HepG2 (cell line): ENCODE measurements at regions not wholly inside any gene's neighbourhood (a gene's known extent, or its start where the extent isn't known, plus 50 kb on each side); places are given as distances from the start of the nearest gene placed in this dataset.

ENCODE experiments used
- BRCA1 ChIP-seq: sonication (generic); formaldehyde crosslinking; IDR thresholded peaks from 2 replicates; pipeline ENCODE4 v1.4.0; 2020; ENCODE audit warnings: missing genetic modification reagents
- CHCHD3 ChIP-seq: sonication (generic); formaldehyde crosslinking; IDR thresholded peaks from 2 replicates; pipeline ENCODE4 v1.8.0; 2022; ENCODE audit warnings: mild to moderate bottlenecking, missing genetic modification reagents, moderate library complexity
- HDAC2 ChIP-seq: sonication (generic); formaldehyde crosslinking; IDR thresholded peaks from 2 replicates; pipeline ENCODE4 v1.4.0; 2020; ENCODE audit warnings: missing genetic modification reagents
- NPAS2 ChIP-seq: sonication (generic); formaldehyde crosslinking; IDR thresholded peaks from 2 replicates; pipeline ENCODE4 v1.8.0; 2022; ENCODE audit warnings: mild to moderate bottlenecking, missing genetic modification reagents, borderline replicate concordance
- POLR2AphosphoS5 ChIP-seq: IDR thresholded peaks from 2 replicates; pipeline ENCODE4 v1.6.1; 2012; ENCODE audit warnings: low read depth, low read length
- SNRNP70 ChIP-seq: fragments of 200-400 bp; formaldehyde crosslinking; IDR thresholded peaks from 2 replicates; pipeline ENCODE4 v1.6.1; 2017; ENCODE audit warnings: mild to moderate bottlenecking, low read depth, low read length, moderate library complexity
- YEATS2 ChIP-seq: sonication (generic); formaldehyde crosslinking; IDR thresholded peaks from 2 replicates; pipeline ENCODE4 v1.4.0; 2020; ENCODE audit warnings: missing genetic modification reagents, borderline replicate concordance
- TF ChIP-seq, protein P1 (sequence below): sonication (generic); formaldehyde crosslinking; IDR thresholded peaks from 2 replicates; pipeline ENCODE4 v1.5.0; 2020; ENCODE audit warnings: mild to moderate bottlenecking, missing genetic modification reagents, moderate library complexity
- TF ChIP-seq, protein P2 (sequence below): sonication (generic); formaldehyde crosslinking; IDR thresholded peaks from 2 replicates; pipeline ENCODE4 v1.5.1; 2020; ENCODE audit warnings: mild to moderate bottlenecking, moderate library complexity, missing genetic modification reagents

DNA sequence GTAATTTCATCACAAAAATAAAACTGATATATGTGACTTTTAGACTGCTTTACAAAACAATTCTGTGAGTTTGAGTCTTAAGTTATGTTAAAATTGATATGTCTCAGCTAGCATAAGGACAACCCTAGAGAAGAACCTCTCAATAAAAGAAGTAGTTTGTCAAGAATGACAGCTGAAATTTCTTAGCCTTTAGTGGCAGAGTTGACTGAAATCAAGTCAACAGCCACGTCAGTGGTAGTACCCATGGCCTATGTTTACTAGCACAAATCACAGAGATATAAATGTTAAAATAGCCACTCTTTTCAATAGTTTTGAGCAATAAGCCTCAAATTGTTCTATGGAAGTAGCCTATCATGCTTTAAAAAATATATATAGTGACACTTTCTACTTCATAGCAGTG lies 138.9 kb upstream of the FERD3L start:
- TF ChIP-seq NPAS2 (CRISPR knock-in tag) (no peak), HDAC2 (no peak), POLR2AphosphoS5 (no peak), CHCHD3 (no peak), BRCA1 (CRISPR knock-in tag) (no peak), SNRNP70 (no peak), YEATS2 (CRISPR knock-in tag) (no peak)
- TF ChIP-seq, protein P1, sequence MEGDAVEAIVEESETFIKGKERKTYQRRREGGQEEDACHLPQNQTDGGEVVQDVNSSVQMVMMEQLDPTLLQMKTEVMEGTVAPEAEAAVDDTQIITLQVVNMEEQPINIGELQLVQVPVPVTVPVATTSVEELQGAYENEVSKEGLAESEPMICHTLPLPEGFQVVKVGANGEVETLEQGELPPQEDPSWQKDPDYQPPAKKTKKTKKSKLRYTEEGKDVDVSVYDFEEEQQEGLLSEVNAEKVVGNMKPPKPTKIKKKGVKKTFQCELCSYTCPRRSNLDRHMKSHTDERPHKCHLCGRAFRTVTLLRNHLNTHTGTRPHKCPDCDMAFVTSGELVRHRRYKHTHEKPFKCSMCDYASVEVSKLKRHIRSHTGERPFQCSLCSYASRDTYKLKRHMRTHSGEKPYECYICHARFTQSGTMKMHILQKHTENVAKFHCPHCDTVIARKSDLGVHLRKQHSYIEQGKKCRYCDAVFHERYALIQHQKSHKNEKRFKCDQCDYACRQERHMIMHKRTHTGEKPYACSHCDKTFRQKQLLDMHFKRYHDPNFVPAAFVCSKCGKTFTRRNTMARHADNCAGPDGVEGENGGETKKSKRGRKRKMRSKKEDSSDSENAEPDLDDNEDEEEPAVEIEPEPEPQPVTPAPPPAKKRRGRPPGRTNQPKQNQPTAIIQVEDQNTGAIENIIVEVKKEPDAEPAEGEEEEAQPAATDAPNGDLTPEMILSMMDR (CRISPR knock-in tag): no peak
- TF ChIP-seq, protein P2, sequence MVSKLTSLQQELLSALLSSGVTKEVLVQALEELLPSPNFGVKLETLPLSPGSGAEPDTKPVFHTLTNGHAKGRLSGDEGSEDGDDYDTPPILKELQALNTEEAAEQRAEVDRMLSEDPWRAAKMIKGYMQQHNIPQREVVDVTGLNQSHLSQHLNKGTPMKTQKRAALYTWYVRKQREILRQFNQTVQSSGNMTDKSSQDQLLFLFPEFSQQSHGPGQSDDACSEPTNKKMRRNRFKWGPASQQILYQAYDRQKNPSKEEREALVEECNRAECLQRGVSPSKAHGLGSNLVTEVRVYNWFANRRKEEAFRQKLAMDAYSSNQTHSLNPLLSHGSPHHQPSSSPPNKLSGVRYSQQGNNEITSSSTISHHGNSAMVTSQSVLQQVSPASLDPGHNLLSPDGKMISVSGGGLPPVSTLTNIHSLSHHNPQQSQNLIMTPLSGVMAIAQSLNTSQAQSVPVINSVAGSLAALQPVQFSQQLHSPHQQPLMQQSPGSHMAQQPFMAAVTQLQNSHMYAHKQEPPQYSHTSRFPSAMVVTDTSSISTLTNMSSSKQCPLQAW (CRISPR knock-in tag): no peak
